ENCODE measurements at regions not wholly inside any gene's neighbourhood (a gene's known extent, or its start where the extent isn't known, plus 50 kb on each side); places are given as distances from the start of the nearest gene placed in this dataset.

GRCh38 chr2:147051814-147052213 lies 793.0 kb upstream of the ACVR2A start:
- Histone ChIP-seq H3K4me1 (ENCODE audit: control insufficient read depth, insufficient read depth, low read length) (no peaks in the 10 kb centered on the region), H3K27ac (ENCODE audit: extremely low read depth, low read depth, low read length) (no peak overlapping the region), H3K36me3 (ENCODE audit: control insufficient read depth in 2 of 2, insufficient read depth in 1 of 2, low read length in 2 of 2) (no peaks in the 10 kb centered on the region), H3K4me3 (ENCODE audit: low read depth, low read length) (no peak overlapping the region), H3K9me3 (ENCODE audit: control insufficient read depth, insufficient read depth, low read depth, low read length) (no peaks in the 10 kb centered on the region)
- TF ChIP-seq ZNF843 (tag by site-specific recombination; IDR thresholded peaks at IDR 0.05) (no peak), BCL11A (tag by site-specific recombination; IDR thresholded peaks at IDR 0.05; ENCODE audit: low read depth) (no peak), ZNF174 (tag by site-specific recombination; IDR thresholded peaks at IDR 0.05) (no peak), ZNF121 (tag by site-specific recombination; IDR thresholded peaks at IDR 0.05) (no peak), OVOL3 (tag by site-specific recombination; IDR thresholded peaks at IDR 0.05) (no peak), ZNF785 (tag by site-specific recombination; IDR thresholded peaks at IDR 0.05) (no peak), ZNF26 (tag by site-specific recombination; IDR thresholded peaks at IDR 0.05) (no peak), ZNF529 (tag by site-specific recombination; IDR thresholded peaks at IDR 0.05; ENCODE audit: insufficient replicate concordance) (no peak), ZNF792 (tag by site-specific recombination; IDR thresholded peaks at IDR 0.05) (no peak), GLIS2 (tag by site-specific recombination; IDR thresholded peaks at IDR 0.05) (no peak), ZNF623 (tag by site-specific recombination; IDR thresholded peaks at IDR 0.05) (no peak), KLF9 (tag by site-specific recombination; IDR thresholded peaks at IDR 0.05; ENCODE audit: low read depth) (no peak), ZNF433 (tag by site-specific recombination; IDR thresholded peaks at IDR 0.05; ENCODE audit: low read depth) (no peak), ZNF521 (tag by site-specific recombination; IDR thresholded peaks at IDR 0.05) (no peak), ZNF335 (tag by site-specific recombination; conservative IDR thresholded peaks at IDR 0.05) (no peak), ZNF350 (tag by site-specific recombination; IDR thresholded peaks at IDR 0.05) (no peak)
- TF ChIP-seq, protein P1, sequence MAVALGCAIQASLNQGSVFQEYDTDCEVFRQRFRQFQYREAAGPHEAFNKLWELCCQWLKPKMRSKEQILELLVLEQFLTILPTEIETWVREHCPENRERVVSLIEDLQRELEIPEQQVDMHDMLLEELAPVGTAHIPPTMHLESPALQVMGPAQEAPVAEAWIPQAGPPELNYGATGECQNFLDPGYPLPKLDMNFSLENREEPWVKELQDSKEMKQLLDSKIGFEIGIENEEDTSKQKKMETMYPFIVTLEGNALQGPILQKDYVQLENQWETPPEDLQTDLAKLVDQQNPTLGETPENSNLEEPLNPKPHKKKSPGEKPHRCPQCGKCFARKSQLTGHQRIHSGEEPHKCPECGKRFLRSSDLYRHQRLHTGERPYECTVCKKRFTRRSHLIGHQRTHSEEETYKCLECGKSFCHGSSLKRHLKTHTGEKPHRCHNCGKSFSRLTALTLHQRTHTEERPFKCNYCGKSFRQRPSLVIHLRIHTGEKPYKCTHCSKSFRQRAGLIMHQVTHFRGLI (tag by site-specific recombination; IDR thresholded peaks at IDR 0.05): no peak
- TF ChIP-seq, protein P2, sequence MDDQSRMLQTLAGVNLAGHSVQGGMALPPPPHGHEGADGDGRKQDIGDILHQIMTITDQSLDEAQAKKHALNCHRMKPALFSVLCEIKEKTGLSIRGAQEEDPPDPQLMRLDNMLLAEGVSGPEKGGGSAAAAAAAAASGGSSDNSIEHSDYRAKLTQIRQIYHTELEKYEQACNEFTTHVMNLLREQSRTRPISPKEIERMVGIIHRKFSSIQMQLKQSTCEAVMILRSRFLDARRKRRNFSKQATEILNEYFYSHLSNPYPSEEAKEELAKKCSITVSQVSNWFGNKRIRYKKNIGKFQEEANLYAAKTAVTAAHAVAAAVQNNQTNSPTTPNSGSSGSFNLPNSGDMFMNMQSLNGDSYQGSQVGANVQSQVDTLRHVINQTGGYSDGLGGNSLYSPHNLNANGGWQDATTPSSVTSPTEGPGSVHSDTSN (CRISPR knock-in tag; IDR thresholded peaks at IDR 0.05): no peak
- ChIA-PET POLR2A (no interaction called here), CTCF (interaction anchor here (1.2 kb wide), 1 partner anchor 280 kb away, joined by 3 read pairs; no protein-coding TSS in a partner anchor)

- CTCF ChIA-PET: no interaction called here
- Histone ChIP-seq H3K27ac (ENCODE audit: extremely low read depth, low read depth, low read length) (no peak overlapping the region), H3K4me3 (ENCODE audit: low read depth, low read length) (no peak overlapping the region), H3K36me3 (ENCODE audit: control insufficient read depth in 2 of 2, insufficient read depth in 1 of 2, low read length in 2 of 2) (no peaks in the 10 kb centered on the region), H3K4me1 (ENCODE audit: control insufficient read depth, insufficient read depth, low read length) (no peaks in the 10 kb centered on the region), H3K9me3 (ENCODE audit: control insufficient read depth, insufficient read depth, low read depth, low read length) (no peaks in the 10 kb centered on the region)
- POLR2A ChIA-PET: no interaction called here
- TF ChIP-seq ZNF473 (tag by site-specific recombination; IDR thresholded peaks at IDR 0.05): no peak
- TF ChIP-seq ZNF626 (tag by site-specific recombination; IDR thresholded peaks at IDR 0.05): no peak
- TF ChIP-seq ZNF10 (tag by site-specific recombination; IDR thresholded peaks at IDR 0.05): no peak
- no peak for TF ChIP-seq HIC1 (tag by site-specific recombination; IDR thresholded peaks at IDR 0.05)
- TF ChIP-seq, protein P1 (tag by site-specific recombination; IDR thresholded peaks at IDR 0.05): no peak
- TF ChIP-seq, protein P3, sequence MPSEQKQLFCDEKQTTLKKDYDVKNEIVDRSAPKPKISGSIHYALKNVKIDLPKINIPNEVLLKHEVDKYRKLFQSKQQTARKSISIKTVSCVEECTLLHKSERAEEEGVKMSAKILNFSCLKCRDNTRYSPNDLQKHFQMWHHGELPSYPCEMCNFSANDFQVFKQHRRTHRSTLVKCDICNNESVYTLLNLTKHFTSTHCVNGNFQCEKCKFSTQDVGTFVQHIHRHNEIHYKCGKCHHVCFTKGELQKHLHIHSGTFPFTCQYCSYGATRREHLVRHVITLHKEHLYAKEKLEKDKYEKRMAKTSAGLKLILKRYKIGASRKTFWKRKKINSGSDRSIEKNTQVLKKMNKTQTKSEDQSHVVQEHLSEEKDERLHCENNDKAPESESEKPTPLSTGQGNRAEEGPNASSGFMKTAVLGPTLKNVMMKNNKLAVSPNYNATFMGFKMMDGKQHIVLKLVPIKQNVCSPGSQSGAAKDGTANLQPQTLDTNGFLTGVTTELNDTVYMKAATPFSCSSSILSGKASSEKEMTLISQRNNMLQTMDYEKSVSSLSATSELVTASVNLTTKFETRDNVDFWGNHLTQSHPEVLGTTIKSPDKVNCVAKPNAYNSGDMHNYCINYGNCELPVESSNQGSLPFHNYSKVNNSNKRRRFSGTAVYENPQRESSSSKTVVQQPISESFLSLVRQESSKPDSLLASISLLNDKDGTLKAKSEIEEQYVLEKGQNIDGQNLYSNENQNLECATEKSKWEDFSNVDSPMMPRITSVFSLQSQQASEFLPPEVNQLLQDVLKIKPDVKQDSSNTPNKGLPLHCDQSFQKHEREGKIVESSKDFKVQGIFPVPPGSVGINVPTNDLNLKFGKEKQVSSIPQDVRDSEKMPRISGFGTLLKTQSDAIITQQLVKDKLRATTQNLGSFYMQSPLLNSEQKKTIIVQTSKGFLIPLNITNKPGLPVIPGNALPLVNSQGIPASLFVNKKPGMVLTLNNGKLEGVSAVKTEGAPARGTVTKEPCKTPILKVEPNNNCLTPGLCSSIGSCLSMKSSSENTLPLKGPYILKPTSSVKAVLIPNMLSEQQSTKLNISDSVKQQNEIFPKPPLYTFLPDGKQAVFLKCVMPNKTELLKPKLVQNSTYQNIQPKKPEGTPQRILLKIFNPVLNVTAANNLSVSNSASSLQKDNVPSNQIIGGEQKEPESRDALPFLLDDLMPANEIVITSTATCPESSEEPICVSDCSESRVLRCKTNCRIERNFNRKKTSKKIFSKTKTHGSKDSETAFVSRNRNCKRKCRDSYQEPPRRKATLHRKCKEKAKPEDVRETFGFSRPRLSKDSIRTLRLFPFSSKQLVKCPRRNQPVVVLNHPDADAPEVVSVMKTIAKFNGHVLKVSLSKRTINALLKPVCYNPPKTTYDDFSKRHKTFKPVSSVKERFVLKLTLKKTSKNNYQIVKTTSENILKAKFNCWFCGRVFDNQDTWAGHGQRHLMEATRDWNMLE (tag by site-specific recombination; conservative IDR thresholded peaks at IDR 0.05; ENCODE audit: low read depth): no peak
- TF ChIP-seq ZNF24 (tag by site-specific recombination; IDR thresholded peaks at IDR 0.05): no peak
These were observed 793.6 kb upstream of the ACVR2A start for GRCh38 chr2:147051248-147051647.

Measured in HEK293 (cell line).